ENCODE measurements at regions not wholly inside any gene's neighbourhood (a gene's known extent, or its start where the extent isn't known, plus 50 kb on each side); places are given as distances from the start of the nearest gene placed in this dataset.

GRCh38 chr5:71948206-71948605 lies 159.1 kb upstream of the MAP1B start:
- DNase-seq (ENCODE audit: low read depth), result no peak

- no peak for DNase-seq (ENCODE audit: low read depth)
These were observed 157.5 kb upstream of the MAP1B start for GRCh38 chr5:71949772-71950171.

DNA sequence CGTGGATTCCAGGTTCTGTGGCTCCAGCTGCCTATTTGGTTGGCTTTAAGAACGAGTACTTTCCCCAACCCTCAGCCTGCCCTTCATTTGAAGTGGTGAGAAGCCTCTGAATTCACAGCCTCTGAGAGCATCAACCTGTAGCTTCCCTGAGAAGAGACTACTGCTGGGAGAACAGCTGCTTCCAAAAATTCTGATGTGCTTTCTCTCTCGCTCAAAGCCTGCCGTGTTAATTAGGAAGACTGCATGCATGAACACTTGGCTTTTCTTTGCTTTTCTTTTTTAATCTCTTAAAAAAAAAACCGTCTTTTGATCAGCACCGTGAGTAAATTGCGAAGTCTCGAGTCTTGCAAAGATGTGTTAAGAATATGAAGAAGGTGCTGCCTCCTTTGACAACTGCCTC lies 153.4 kb upstream of the MAP1B start:
- no peak for DNase-seq (ENCODE audit: low read depth)

DNA sequence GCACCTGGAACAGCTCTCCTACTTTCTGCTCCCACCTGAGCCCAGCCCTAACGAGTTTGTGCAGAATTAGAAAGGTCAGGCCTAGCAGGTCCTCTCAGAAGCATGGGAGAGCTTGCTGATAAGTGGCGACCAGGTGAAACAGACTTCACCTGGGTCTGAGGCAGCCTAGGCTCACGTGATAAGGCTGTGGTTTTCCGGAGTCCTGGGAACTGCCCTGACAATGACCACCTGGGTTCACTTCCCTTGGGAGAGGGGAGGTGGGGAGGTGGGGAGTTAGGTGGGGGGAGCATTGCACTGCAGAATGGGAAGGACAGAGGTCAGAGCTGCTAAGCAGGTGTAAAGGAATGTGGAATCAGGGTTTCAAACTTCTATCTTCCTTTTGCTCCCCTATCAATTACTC lies 152.9 kb upstream of the MAP1B start:
- no peak for DNase-seq (ENCODE audit: low read depth)

GRCh38 chr5:71955723-71956122 lies 151.6 kb upstream of the MAP1B start:
- DNase-seq (ENCODE audit: low read depth), result no peak

DNA sequence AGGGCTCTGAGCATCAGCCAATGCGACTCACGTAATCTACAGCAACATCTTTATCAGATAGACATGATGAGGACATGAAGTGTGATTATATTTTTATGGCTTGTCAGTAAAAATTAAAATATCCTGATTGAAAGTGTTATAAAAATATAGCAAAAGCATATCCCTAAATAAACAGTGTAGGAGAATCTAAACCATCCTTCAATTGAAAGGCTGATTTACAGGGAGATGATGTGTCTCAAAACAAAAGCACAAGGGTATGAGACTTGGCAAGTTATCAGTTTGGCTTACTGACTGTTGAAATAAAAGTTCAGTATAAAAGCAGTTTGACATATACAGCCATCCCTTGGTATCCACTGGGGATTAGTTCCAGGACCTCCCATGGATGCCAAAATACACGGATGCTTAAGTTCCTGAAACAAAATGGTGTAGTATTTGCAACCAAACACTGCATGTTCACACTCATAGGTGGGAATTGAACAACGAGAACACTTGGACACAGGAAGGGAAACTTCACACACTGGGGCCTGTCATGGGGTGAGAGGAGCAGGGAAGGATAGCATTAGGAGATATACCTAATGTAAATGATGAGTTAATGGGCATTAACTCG lies 149.9 kb upstream of the MAP1B start:
- no peak for DNase-seq (ENCODE audit: low read depth)

DNA sequence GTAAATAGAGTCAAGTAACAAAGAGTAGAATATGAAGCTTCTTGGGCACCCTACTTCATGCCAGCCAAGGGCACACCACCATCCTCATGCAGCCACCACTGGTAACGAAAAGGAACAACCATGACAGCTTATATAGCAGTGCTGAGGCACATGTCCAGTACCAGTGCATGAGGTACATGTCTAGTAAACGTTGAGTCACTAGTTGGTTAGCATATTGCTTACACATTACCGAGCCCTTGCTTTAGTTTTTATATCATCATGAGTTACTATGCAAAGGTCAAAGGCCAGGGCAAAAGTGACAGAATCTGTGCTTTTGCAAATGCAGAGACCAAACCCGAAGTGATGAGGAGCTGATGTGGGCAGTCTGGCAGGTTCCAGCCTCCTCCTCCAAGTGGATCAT lies 147.1 kb upstream of the MAP1B start:
- DNase-seq (ENCODE audit: low read depth), result no peak

GRCh38 chr5:71961786-71962185 lies 145.5 kb upstream of the MAP1B start:
- no peak for DNase-seq (ENCODE audit: low read depth)

DNA sequence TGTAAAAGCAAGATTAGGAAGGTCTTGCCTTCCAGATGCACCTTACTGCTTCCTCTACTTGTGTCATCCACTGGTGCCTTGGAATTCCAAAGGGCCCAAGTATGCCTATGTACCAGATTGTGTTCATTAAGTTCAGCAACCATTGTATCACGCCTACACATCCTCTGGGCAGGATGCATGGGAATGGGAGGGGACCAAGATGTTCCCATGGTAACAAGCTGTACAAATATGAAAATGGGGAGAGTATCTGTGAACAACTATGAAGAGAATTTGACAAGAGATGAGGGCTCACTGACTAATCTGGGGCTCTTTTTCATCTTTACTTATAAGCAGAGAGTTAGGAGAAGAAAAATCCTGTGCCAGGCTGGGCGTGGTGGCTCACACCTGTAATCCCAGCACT lies 137.8 kb upstream of the MAP1B start:
- DNase-seq (ENCODE audit: low read depth), result no peak

DNA sequence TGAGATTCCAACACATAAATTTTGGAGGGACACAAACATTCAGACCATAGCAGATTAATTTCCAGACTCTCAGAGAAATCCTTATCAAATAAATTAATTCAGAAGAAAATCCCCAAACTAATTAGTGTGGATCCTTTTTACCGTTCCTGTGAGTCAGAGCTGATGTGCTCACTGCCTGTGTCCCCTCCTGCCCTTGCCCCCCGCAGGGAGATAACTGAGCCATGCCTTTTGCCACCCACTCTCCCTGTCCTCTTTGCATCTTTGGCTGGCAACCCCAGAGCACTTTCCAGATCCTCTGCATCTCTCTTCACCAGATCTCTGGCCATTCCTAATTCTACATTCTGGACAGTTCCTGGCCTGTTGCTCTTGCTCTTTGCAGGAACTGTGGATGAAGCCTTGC lies 135.4 kb upstream of the MAP1B start:
- DNase-seq (ENCODE audit: low read depth), result no peak

DNA sequence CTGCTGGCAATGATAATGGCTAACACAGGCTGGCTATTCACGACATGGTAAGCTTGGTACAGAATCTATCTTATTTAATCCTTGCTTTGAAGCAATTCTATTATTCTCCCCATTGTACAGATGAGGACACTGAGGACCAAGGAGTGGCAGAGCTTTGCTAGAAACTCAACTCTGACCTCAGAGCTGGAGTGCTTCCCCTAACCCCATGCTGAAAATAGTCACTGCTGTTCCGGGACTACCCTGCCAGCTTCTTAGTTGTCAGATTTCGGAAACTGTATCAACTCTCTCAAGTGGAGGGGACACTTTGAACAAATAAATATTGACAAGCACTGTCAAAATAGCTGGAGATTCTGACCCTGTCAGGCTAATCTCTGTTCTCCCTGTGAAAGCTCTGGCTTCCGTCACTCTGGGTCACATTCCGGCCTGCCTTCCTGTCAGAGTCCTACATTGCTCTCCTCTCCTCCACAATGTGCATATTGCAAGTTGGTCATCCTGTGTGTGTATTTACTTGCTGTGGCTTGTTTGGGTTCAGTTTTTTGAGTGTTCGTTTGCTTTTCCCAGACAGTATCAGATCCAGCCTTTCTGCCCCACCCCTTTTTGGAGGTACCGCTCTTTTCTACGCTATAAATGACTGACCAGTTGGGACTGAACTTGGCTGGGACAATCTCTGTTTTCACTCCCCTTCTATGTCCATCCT lies 134.3 kb upstream of the MAP1B start:
- no peak for DNase-seq (ENCODE audit: low read depth)

- DNase-seq (ENCODE audit: low read depth), result no peak
These were observed 133.7 kb upstream of the MAP1B start for GRCh38 chr5:71973563-71973962.

GRCh38 chr5:71974165-71974564 lies 133.1 kb upstream of the MAP1B start:
- DNase-seq (ENCODE audit: low read depth), result no peak

DNA sequence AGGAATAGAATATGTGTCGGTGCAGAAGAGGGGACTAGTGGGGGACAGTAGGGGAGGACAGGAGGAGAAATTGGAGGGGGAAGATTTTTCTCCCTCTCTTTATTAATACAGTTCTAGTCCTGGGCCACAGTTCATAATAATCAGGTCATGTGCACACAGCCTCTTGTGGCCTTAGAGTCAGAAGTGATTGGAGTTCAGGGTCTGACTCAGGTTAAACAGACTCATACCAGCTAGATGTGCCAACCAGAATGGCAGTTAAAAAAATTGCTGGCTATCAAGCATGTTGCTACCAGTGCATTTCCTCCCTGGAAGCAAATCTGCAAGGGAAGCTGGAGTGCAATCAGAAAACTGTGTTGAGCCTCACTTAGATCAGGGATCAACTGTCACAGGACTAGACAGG lies 132.7 kb upstream of the MAP1B start:
- no peak for DNase-seq (ENCODE audit: low read depth)

- DNase-seq (ENCODE audit: low read depth), result no peak
These were observed 130.8 kb upstream of the MAP1B start for GRCh38 chr5:71976449-71976848.

- no peak for DNase-seq (ENCODE audit: low read depth)
These were observed 130.0 kb upstream of the MAP1B start for GRCh38 chr5:71977311-71977710.

DNA sequence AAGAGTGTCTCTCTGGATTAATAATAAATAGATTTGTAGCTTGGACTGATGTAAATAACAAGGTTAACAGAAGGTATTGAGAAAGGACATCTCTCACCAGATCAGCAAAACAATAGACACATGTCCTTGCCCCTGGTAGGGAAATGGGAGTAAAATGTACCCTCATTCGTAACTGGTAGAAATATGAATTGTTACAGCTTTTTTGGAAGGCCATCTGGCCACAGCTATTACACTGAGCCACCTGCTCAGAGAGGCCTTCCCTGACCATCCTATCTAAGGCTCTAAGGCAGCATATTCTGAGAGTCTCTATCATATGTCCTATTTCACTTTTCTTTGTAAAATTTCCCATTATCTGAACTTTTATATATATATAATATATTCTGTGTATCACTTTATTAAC lies 129.1 kb upstream of the MAP1B start:
- no peak for DNase-seq (ENCODE audit: low read depth)

DNA sequence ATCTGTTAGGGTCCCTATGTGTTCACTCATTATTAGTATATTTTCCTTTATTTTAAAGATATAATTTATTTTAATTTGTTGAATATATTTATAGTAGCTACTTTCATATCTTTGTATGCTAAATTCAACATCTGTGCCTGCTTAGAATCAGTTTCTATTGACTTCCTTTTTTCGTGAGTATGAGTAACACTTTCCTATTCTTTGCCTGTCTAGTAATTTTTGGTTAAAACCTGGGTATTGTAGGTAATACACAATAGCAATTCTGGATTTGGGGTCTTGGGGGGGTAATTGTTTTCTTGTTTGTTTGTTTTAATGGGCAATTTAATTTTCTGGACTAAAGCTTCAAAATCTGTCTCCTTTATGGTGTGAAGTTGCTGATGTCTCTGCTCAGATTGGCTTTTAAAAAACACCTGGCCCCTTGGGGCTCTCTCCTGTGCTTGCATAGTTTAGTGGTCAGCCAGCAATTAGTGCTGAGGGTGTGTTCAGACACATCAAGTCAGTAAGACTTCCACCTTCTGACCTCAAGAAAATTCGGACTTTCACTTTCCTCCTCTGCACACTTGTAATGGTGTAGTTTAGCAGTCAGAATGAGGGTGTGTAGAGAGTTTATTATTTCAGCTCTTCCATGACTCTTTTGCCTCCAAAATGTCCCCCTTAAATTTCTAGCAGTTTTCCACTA lies 124.4 kb upstream of the MAP1B start:
- no peak for DNase-seq (ENCODE audit: low read depth)

DNA sequence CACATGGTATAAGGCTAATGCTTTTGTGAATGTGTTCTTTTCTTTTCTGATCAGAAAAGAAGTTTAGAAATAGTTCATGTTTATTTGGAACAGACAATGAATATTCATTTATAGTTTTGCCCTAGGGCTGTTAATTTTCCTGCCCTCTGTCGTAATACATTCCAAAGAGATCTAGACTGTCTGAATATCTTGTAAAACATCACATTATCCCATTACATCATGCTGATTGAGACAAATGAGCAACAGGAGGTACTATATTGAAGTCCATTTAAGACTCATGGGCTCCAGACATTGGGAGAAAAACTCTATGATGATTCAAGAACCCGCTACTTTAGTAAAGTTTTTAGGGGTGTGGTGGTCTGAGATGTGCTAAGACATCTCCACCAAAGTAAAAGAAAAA lies 121.2 kb upstream of the MAP1B start:
- no peak for DNase-seq (ENCODE audit: low read depth)

GRCh38 chr5:71988808-71989207 lies 118.5 kb upstream of the MAP1B start:
- no peak for DNase-seq (ENCODE audit: low read depth)

- DNase-seq (ENCODE audit: low read depth), result no peak
These were observed 113.7 kb upstream of the MAP1B start for GRCh38 chr5:71993600-71993999.

- DNase-seq (ENCODE audit: low read depth), result no peak
These were observed 110.5 kb upstream of the MAP1B start for GRCh38 chr5:71996789-71997188.

- DNase-seq (ENCODE audit: low read depth), result no peak
These were observed 108.5 kb upstream of the MAP1B start for GRCh38 chr5:71998746-71999145.

GRCh38 chr5:72000707-72001106 lies 106.6 kb upstream of the MAP1B start:
- DNase-seq (ENCODE audit: low read depth), result no peak
